Large intestine (tissue), 3 donors: ENCODE measurements at regions not wholly inside any gene's neighbourhood (a gene's known extent, or its start where the extent isn't known, plus 50 kb on each side); places are given as distances from the start of the nearest gene placed in this dataset.

Experiments
- DNase-seq, 2 donors: peaks; one replicate each; pipeline versions ENCODE4 v3.0.0 to v3.0.0-alpha.2; 2013
- H3K27ac ChIP-seq: one replicate; pipeline ENCODE4 v1.5.1; 2013; ENCODE audit warnings: low read length
- H3K27me3 ChIP-seq: 2 replicates; pipeline ENCODE4 v1.6.1; 2013; ENCODE audit warnings: low read length; ENCODE audit not compliant: control insufficient read depth, insufficient read depth
- H3K36me3 ChIP-seq: 2 replicates; pipeline ENCODE4 v1.6.1; 2013; ENCODE audit warnings: low read length; ENCODE audit not compliant: control insufficient read depth, insufficient read depth
- H3K4me1 ChIP-seq: one replicate; pipeline ENCODE4 v1.6.1; 2013; ENCODE audit warnings: low read length; ENCODE audit not compliant: control insufficient read depth, insufficient read depth
- H3K4me3 ChIP-seq: one replicate; pipeline ENCODE4 v1.5.1; 2013; ENCODE audit warnings: low read length
- H3K9me3 ChIP-seq: one replicate; pipeline ENCODE4 v1.6.1; 2013; ENCODE audit warnings: mild to moderate bottlenecking, low read depth, low read length, moderate library complexity; ENCODE audit not compliant: control insufficient read depth
- WGBS: methylation state at CpG from one replicate; pipeline ENCODE4 v1.1.5; 2013; ENCODE audit warnings: low lambda C conversion rate; ENCODE audit not compliant: insufficient coverage; 5-methylcytosine and 5-hydroxymethylcytosine counted together

DNA sequence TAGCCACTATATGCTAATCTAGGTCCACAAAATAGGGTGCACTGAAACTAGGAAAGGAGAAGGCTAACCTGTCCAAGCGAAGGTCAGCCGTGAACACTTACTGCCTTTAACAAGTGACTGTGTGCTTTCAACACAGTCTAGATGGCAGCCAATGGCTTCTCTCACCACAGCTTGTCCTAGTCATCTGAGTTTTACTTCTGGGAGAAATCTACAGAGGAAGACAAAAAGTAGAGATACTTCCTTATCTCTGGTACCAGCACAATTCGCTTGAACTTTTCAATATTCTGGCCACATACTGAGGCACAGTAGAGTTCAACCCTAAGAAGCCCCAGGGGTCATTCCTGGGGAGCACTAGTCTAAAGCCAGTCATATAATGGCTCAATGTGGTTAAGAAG is 176.9 kb downstream of the BTG1 start:
- Histone ChIP-seq H3K9me3 (no peaks in the 10 kb centered on the region), H3K4me1 (no peaks in the 10 kb centered on the region), H3K4me3 (no peak overlapping the region), H3K27me3 (no peaks in the 10 kb centered on the region), H3K27ac (no peak overlapping the region), H3K36me3 (no peaks in the 10 kb centered on the region)
- no peak for DNase-seq
- WGBS: no CpG with 5 or more reads among the region's 3 CpGs

DNA sequence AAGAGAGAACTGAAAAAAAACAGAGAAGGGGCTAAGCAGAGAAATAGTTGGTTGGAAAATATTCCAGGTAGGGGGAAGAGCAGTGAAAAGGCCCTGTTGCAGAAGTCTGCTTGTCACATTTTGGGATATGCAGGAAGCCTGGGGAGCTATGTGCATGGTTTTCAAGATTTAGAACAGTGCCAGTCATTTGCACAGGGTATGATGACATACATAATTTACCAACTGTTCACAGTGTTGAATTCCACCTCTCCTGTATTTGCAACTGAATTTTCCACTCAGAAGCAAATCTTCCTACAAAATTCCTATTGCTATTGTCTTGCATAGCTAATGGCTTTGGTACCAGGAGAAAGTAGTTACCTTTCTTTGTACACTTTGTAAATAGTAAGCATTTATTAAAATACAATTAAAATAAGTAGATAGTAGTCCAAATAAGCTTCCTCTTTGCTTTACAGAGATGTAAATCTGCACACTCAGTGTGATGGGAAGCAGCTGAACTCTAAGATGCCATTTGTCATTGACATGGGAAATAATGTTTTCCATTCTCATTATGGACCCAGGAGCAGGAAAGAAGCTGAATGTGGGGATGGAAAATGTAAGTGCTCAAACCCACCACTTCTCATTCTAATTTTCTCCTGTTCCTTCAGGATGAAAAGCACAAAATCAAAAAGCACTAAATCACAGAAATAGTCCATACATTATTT is 177.4 kb downstream of the BTG1 start:
- H3K27ac ChIP-seq: no peak overlapping the region
- no peaks in the 10 kb centered on the region for H3K27me3 ChIP-seq
- H3K9me3 ChIP-seq: no peaks in the 10 kb centered on the region
- no peaks in the 10 kb centered on the region for H3K4me1 ChIP-seq
- no peaks in the 10 kb centered on the region for H3K36me3 ChIP-seq
- no peak overlapping the region for H3K4me3 ChIP-seq
- DNase-seq: no peak

- Histone ChIP-seq H3K36me3 (no peaks in the 10 kb centered on the region), H3K27ac (no peak overlapping the region)
- WGBS: no CpG with 5 or more reads among the region's 1 CpG
Measured at GRCh38 chr12:91967590-91967989, 178.1 kb downstream of the BTG1 start.

DNA sequence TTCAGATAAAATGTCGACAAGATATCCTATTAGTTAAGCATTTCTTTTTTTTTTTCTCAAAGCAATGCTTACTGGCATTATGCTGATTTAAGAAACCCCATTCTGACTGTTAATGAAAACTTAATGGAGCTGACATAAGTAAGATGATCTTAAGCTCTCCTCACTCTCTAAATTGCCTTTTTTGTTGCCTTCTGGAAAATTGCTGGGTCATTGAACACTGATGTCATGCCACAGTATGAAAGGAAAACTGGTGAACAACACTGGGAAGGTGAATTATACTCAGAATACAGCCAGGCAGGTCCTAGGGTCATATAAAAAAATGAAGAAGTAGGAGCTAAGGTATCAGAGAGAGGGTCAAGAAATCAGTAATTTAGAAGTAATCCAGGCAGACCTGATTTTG is 179.9 kb downstream of the BTG1 start:
- Histone ChIP-seq H3K9me3 (no peaks in the 10 kb centered on the region), H3K4me3 (no peak overlapping the region), H3K27ac (no peak overlapping the region), H3K36me3 (no peaks in the 10 kb centered on the region), H3K4me1 (no peaks in the 10 kb centered on the region), H3K27me3 (no peaks in the 10 kb centered on the region)
- no CpG with 5 or more reads among the region's 1 CpG for WGBS
- DNase-seq: no peak

More at GRCh38 chr12:91967590-91967989, 178.1 kb downstream of the BTG1 start:
- no peaks in the 10 kb centered on the region for H3K9me3 ChIP-seq
- no peaks in the 10 kb centered on the region for H3K27me3 ChIP-seq
- DNase-seq: peak in 1 of 2 donors; percentile 49
- H3K4me3 ChIP-seq: no peak overlapping the region
- no peaks in the 10 kb centered on the region for H3K4me1 ChIP-seq

GRCh38 chr12:91964501-91964900 is 181.1 kb downstream of the BTG1 start:
- H3K4me1 ChIP-seq: no peaks in the 10 kb centered on the region
- DNase-seq: no peak

DNA sequence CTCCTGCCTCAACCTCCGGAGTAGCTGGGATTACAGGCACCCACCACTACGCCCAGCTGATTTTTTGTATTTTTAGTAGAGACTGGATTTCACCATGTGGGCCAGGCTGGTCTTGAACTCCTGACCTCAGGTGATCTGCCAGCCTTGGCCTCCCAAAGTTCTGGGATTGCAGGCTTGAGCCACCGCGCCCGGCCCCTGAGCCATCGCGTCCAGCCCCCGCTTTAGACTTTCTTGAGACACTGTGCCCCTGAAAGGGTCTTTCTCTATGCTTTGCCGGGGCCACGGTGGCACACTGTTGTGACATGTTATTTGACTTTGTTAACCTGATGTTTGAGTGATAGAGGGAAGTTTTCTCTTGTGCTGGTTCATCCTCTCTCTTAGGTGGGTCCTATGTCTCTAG is 186.4 kb downstream of the BTG1 start:
- no peak for DNase-seq
- Histone ChIP-seq H3K36me3 (no peaks in the 10 kb centered on the region), H3K27ac (no peak overlapping the region), H3K4me3 (no peak overlapping the region), H3K4me1 (peaks cover 3% of the 10 kb centered on the region), H3K27me3 (no peaks in the 10 kb centered on the region), H3K9me3 (no peaks in the 10 kb centered on the region)
- no CpG with 5 or more reads among the region's 10 CpGs for WGBS

More at GRCh38 chr12:91964501-91964900, 181.1 kb downstream of the BTG1 start:
- Histone ChIP-seq H3K27ac (no peak overlapping the region), H3K27me3 (no peaks in the 10 kb centered on the region), H3K4me3 (no peak overlapping the region), H3K36me3 (no peaks in the 10 kb centered on the region), H3K9me3 (no peaks in the 10 kb centered on the region)
- WGBS: no CpG with 5 or more reads among the region's 1 CpG

DNA sequence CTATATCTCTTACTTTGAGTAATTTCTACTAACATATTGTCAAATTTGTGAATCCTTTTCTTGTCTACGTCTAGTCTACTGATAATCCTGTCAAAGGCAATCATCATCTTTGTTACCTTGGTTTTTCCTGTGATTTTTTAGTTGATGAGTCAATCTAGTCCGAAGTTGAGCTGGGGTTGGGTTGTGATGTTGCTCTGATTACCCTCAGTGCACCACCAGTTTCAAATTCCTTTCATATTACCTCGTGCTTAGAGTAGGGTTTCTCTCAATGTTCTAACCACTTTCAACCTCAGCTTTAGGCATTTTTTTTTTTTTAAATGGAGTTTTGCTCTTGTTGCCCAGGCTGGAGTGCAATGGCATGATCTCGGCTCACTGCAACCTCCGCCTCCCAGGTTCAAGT is 186.8 kb downstream of the BTG1 start:
- no peak for DNase-seq
- Histone ChIP-seq H3K9me3 (no peaks in the 10 kb centered on the region), H3K4me3 (no peak overlapping the region), H3K4me1 (peaks cover 4% of the 10 kb centered on the region), H3K27me3 (no peaks in the 10 kb centered on the region), H3K36me3 (no peaks in the 10 kb centered on the region), H3K27ac (no peak overlapping the region)
- WGBS: 60% methylated on average over 1 of the region's 5 CpGs

DNA sequence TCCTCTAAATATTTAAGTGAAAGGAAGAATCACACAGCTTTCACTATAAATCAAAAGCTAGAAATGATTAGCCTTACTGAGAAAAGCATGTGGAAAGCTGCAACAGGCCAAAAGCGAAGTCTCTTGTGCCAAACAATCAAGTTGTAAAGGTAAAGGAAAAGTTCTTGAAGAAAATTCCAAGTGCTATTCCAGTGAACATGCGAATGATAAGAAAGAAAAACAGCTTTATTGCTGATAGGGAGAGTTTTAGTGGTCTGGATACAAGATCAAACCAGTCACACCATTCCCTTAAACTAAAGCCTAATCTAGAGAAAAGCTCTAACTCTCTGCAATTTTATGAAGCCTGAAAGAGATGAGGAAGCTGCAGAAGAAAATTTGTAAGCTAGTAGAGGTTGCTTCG is 190.9 kb downstream of the BTG1 start:
- Histone ChIP-seq H3K27me3 (no peaks in the 10 kb centered on the region), H3K27ac (no peak overlapping the region), H3K4me1 (peaks cover 7% of the 10 kb centered on the region), H3K4me3 (no peak overlapping the region), H3K9me3 (no peaks in the 10 kb centered on the region), H3K36me3 (no peaks in the 10 kb centered on the region)
- 27% methylated on average over 2 of the region's 3 CpGs for WGBS
- DNase-seq: peak in 1 of 2 donors; percentile 67

DNA sequence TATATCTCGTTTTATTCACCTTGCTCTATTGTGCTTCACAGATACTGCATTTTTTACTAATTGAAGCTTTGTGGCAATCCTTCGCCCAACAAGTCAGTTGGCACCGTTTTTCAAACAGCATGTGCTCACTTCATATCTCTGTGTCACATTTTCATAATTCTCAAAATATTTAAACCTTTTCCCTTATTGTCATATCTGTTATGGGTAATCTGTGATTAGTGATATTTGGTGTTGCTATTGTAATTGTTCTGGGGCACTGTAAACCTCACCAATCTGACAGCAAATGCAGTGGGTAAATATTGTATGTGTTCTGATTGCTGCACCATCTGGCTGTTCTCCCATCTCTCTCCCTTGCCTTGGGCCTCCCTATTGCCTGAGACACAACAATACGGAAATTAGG is 191.3 kb downstream of the BTG1 start:
- Histone ChIP-seq H3K9me3 (no peaks in the 10 kb centered on the region), H3K36me3 (no peaks in the 10 kb centered on the region), H3K27ac (no peak overlapping the region), H3K27me3 (no peaks in the 10 kb centered on the region), H3K4me3 (no peak overlapping the region), H3K4me1 (peaks cover 7% of the 10 kb centered on the region)
- no peak for DNase-seq
- WGBS: 60% methylated on average over 1 of the region's 4 CpGs

DNA sequence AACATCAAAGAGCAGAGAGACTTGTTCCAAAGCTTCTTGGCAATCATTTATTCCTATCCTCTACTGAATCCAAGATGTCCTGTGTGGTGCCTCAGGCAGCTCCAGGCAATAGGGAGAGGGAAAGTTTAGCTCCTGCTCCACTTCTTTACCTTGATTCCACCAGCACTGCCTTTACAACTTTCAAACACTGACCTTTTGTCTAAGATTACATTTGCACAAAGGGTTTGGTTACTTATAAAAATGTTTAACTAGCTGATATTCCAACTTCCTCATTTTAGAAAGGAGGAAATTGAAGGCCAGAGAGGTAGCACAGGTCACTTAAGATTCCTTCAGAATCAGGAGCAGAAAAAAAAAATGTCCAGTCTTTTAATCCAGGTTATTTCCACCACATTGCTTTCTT is 192.7 kb downstream of the BTG1 start:
- Histone ChIP-seq H3K27ac (no peak overlapping the region), H3K27me3 (no peaks in the 10 kb centered on the region), H3K36me3 (no peaks in the 10 kb centered on the region), H3K9me3 (no peaks in the 10 kb centered on the region), H3K4me1 (peaks cover 7% of the 10 kb centered on the region), H3K4me3 (no peak overlapping the region)
- DNase-seq: peak; percentile 35 to 78

- Histone ChIP-seq H3K27me3 (no peaks in the 10 kb centered on the region), H3K36me3 (no peaks in the 10 kb centered on the region), H3K4me1 (peaks cover 7% of the 10 kb centered on the region), H3K27ac (no peak overlapping the region), H3K4me3 (no peak overlapping the region), H3K9me3 (no peaks in the 10 kb centered on the region)
- no peak for DNase-seq
- WGBS: no CpG with 5 or more reads among the region's 5 CpGs
Measured at GRCh38 chr12:91951571-91951970, 194.1 kb downstream of the BTG1 start.
